ENCODE measurements at regions not wholly inside any gene's neighbourhood (a gene's known extent, or its start where the extent isn't known, plus 50 kb on each side); places are given as distances from the start of the nearest gene placed in this dataset.

DNA sequence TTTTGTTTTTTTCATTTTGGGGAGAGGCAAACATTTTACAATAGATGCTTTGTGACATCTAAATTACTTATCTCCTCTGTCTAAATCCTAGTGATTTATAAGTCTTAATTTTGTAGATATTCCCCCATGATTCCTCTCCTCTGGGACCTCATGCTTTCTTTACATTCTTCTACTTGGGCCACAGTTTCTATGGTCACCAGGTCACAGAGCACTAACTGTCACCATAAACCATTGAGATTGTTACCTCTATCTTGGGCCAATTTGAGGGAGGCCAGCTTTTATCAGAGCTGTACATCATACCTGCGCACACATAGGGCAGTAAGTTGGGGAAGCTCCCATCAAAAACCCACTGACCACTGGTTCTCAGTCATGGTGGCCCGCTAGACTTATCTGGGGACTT, 582.1 kb upstream of the SALL1 start (continued):
- TF ChIP-seq JUNB (IDR thresholded peaks at IDR 0.05; ENCODE audit: unreplicated experiment) = no peak
- no peak for TF ChIP-seq STAT1 (IDR thresholded peaks at IDR 0.05; ENCODE audit: unreplicated experiment)
- TF ChIP-seq, protein P1, sequence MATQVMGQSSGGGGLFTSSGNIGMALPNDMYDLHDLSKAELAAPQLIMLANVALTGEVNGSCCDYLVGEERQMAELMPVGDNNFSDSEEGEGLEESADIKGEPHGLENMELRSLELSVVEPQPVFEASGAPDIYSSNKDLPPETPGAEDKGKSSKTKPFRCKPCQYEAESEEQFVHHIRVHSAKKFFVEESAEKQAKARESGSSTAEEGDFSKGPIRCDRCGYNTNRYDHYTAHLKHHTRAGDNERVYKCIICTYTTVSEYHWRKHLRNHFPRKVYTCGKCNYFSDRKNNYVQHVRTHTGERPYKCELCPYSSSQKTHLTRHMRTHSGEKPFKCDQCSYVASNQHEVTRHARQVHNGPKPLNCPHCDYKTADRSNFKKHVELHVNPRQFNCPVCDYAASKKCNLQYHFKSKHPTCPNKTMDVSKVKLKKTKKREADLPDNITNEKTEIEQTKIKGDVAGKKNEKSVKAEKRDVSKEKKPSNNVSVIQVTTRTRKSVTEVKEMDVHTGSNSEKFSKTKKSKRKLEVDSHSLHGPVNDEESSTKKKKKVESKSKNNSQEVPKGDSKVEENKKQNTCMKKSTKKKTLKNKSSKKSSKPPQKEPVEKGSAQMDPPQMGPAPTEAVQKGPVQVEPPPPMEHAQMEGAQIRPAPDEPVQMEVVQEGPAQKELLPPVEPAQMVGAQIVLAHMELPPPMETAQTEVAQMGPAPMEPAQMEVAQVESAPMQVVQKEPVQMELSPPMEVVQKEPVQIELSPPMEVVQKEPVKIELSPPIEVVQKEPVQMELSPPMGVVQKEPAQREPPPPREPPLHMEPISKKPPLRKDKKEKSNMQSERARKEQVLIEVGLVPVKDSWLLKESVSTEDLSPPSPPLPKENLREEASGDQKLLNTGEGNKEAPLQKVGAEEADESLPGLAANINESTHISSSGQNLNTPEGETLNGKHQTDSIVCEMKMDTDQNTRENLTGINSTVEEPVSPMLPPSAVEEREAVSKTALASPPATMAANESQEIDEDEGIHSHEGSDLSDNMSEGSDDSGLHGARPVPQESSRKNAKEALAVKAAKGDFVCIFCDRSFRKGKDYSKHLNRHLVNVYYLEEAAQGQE (IDR thresholded peaks at IDR 0.05; ENCODE audit: unreplicated experiment) = no peak
- no peak for TF ChIP-seq EZH2phosphoT487 (IDR thresholded peaks at IDR 0.05; ENCODE audit: unreplicated experiment)
- TF ChIP-seq CREB1 (CRISPR knock-in tag; IDR thresholded peaks at IDR 0.05; ENCODE audit: low read depth) = no peak
- TF ChIP-seq, protein P2, sequence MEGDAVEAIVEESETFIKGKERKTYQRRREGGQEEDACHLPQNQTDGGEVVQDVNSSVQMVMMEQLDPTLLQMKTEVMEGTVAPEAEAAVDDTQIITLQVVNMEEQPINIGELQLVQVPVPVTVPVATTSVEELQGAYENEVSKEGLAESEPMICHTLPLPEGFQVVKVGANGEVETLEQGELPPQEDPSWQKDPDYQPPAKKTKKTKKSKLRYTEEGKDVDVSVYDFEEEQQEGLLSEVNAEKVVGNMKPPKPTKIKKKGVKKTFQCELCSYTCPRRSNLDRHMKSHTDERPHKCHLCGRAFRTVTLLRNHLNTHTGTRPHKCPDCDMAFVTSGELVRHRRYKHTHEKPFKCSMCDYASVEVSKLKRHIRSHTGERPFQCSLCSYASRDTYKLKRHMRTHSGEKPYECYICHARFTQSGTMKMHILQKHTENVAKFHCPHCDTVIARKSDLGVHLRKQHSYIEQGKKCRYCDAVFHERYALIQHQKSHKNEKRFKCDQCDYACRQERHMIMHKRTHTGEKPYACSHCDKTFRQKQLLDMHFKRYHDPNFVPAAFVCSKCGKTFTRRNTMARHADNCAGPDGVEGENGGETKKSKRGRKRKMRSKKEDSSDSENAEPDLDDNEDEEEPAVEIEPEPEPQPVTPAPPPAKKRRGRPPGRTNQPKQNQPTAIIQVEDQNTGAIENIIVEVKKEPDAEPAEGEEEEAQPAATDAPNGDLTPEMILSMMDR (conservative IDR thresholded peaks at IDR 0.05; ENCODE audit: low read depth in 2 of 2) = no peak

DNA sequence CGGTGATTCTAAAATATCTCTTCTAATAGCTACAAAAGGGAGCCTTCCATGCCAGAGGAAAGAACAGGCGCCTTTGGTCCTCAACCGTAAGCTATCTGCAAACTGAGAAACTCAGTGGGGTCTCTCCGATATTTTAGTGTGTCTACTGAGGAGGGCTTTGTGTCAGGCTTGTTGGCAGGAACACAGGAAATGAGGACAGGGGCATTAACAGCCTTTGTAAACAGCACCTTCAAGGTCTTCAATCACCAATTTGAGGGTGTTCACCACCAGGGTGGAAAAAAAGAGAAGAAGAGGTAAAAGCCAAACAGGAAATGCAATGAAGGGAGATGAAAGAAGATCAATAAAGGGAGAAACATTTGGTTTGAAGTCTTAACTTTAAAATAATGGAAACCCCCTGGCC, 580.1 kb upstream of the SALL1 start:
- H3K36me3 ChIP-seq (ENCODE audit: insufficient read depth) = no peaks in the 10 kb centered on the region
- no peaks in the 10 kb centered on the region for H4K20me1 ChIP-seq (replicated peaks; ENCODE audit: insufficient read depth)
- peaks cover 21% of the 10 kb centered on the region; the same call in 2 of the 3 replicates for H3K4me1 Mint-ChIP-seq
- DNase-seq (ENCODE audit: low spot score) (no peak), ATAC-seq (no peak)
- H3K4me3 ChIP-seq = no peak overlapping the region
- H3K27ac Mint-ChIP-seq = no peak overlapping the region
- no peaks in the 10 kb centered on the region for H3F3A ChIP-seq (replicated peaks; ENCODE audit: low read depth)
- H3K79me2 ChIP-seq (replicated peaks; ENCODE audit: insufficient read depth) = no peaks in the 10 kb centered on the region
- H3K36me3 Mint-ChIP-seq (ENCODE audit: low read depth) = no peaks in the 10 kb centered on the region
- H3K9me3 Mint-ChIP-seq = peaks cover 5% of the 10 kb centered on the region; the same call in 1 of the 3 replicates
- no peak overlapping the region for H3K4me2 ChIP-seq
- no peaks in the 10 kb centered on the region for H3K27me3 ChIP-seq (ENCODE audit: insufficient read depth)
- no peak for TF ChIP-seq ZNF114 (CRISPR knock-in tag; IDR thresholded peaks at IDR 0.05)
- TF ChIP-seq ZNF331 (CRISPR knock-in tag; IDR thresholded peaks at IDR 0.05; ENCODE audit: low read depth) = no peak
- TF ChIP-seq STAT1 (IDR thresholded peaks at IDR 0.05; ENCODE audit: unreplicated experiment) = no peak
- no peak for TF ChIP-seq CREB1 (CRISPR knock-in tag; IDR thresholded peaks at IDR 0.05; ENCODE audit: low read depth)
- no peak for TF ChIP-seq EZH2 (IDR thresholded peaks at IDR 0.05; ENCODE audit: low read depth, unreplicated experiment)
- TF ChIP-seq POLR2AphosphoS5 (IDR thresholded peaks at IDR 0.05; ENCODE audit: low read depth) = no peak
- no peak for TF ChIP-seq NANOG (IDR thresholded peaks at IDR 0.05; ENCODE audit: borderline replicate concordance)
- no peak for TF ChIP-seq EZH2phosphoT487 (IDR thresholded peaks at IDR 0.05; ENCODE audit: unreplicated experiment)
- TF ChIP-seq, protein P3, sequence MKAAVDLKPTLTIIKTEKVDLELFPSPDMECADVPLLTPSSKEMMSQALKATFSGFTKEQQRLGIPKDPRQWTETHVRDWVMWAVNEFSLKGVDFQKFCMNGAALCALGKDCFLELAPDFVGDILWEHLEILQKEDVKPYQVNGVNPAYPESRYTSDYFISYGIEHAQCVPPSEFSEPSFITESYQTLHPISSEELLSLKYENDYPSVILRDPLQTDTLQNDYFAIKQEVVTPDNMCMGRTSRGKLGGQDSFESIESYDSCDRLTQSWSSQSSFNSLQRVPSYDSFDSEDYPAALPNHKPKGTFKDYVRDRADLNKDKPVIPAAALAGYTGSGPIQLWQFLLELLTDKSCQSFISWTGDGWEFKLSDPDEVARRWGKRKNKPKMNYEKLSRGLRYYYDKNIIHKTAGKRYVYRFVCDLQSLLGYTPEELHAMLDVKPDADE (IDR thresholded peaks at IDR 0.05) = no peak
- TF ChIP-seq JUNB (IDR thresholded peaks at IDR 0.05; ENCODE audit: unreplicated experiment) = no peak
- TF ChIP-seq, protein P2 (conservative IDR thresholded peaks at IDR 0.05; ENCODE audit: low read depth in 2 of 2) = no peak
- no peak overlapping the region for H3K27ac ChIP-seq (ENCODE audit: low read depth)
- H2AFZ ChIP-seq = peak overlapping the region; percentile 57; the same call in 1 of the 2 replicates
- no peak overlapping the region for H3K4me3 Mint-ChIP-seq
- H3K9me2 ChIP-seq (ENCODE audit: insufficient read depth) = peaks cover 13% of the 10 kb centered on the region
- H3K4me1 ChIP-seq (ENCODE audit: insufficient read depth) = peaks cover 16% of the 10 kb centered on the region
- no peaks in the 10 kb centered on the region for H3K27me3 Mint-ChIP-seq (ENCODE audit: insufficient read depth, low read depth, poor library complexity)
